ENCODE measurements at regions not wholly inside any gene's neighbourhood (a gene's known extent, or its start where the extent isn't known, plus 50 kb on each side); places are given as distances from the start of the nearest gene placed in this dataset.
"Not testable (repeated sequence)": the region's sequence is repeated elsewhere in the genome, so short reads cannot be mapped to it uniquely, and the experiment has no call there.

- H3K36me3 ChIP-seq (ENCODE audit: insufficient read depth, low read length): no peaks in the 10 kb centered on the region
- H3F3A ChIP-seq (ENCODE audit: insufficient read depth, low read length): no peaks in the 10 kb centered on the region
- TF ChIP-seq EZH2 (IDR thresholded peaks at IDR 0.05; ENCODE audit: borderline replicate concordance, low read length) (no peak), CTCF (IDR thresholded peaks at IDR 0.05; ENCODE audit: low read length) (no peak)
- H3K4me1 ChIP-seq (ENCODE audit: insufficient read depth, low read length, severe bottlenecking): no peaks in the 10 kb centered on the region
- H3K79me2 ChIP-seq (ENCODE audit: insufficient read depth, low read length): no peaks in the 10 kb centered on the region
- no peak overlapping the region for H3K4me2 ChIP-seq (ENCODE audit: low read length)
- no peak overlapping the region for H3K9ac ChIP-seq (ENCODE audit: low read length)
- H2AFZ ChIP-seq (ENCODE audit: low read length): no peak overlapping the region
- H3K9me2 ChIP-seq (ENCODE audit: low read depth, low read length): no peaks in the 10 kb centered on the region
- H3K4me3 ChIP-seq (ENCODE audit: low read depth, low read length, poor library complexity, severe bottlenecking): no peak overlapping the region
- H4K20me1 ChIP-seq (ENCODE audit: insufficient read depth, low read length): no peaks in the 10 kb centered on the region
- H3K27ac ChIP-seq (ENCODE audit: low read depth, low read length, poor library complexity, severe bottlenecking): no peak overlapping the region
- H3K9me3 ChIP-seq (ENCODE audit: low read length): no peaks in the 10 kb centered on the region
- H3K27me3 ChIP-seq (ENCODE audit: insufficient read depth, low read length): no peaks in the 10 kb centered on the region
These were observed 184.9 kb upstream of the OR13F1 start for GRCh38 chr9:104319198-104319597.

- Histone ChIP-seq H3K9me2 (ENCODE audit: low read depth, low read length) (no peaks in the 10 kb centered on the region), H4K20me1 (ENCODE audit: insufficient read depth, low read length) (no peaks in the 10 kb centered on the region), H2AFZ (ENCODE audit: low read length) (no peak overlapping the region), H3K27ac (ENCODE audit: low read depth, low read length, poor library complexity, severe bottlenecking) (no peak overlapping the region), H3K36me3 (ENCODE audit: insufficient read depth, low read length) (no peaks in the 10 kb centered on the region), H3K9me3 (ENCODE audit: low read length) (no peaks in the 10 kb centered on the region), H3K4me2 (ENCODE audit: low read length) (no peak overlapping the region), H3K79me2 (ENCODE audit: insufficient read depth, low read length) (no peaks in the 10 kb centered on the region), H3K27me3 (ENCODE audit: insufficient read depth, low read length) (no peaks in the 10 kb centered on the region), H3K4me3 (ENCODE audit: low read depth, low read length, poor library complexity, severe bottlenecking) (no peak overlapping the region), H3F3A (ENCODE audit: insufficient read depth, low read length) (no peaks in the 10 kb centered on the region), H3K9ac (ENCODE audit: low read length) (no peak overlapping the region), H3K4me1 (ENCODE audit: insufficient read depth, low read length, severe bottlenecking) (no peaks in the 10 kb centered on the region)
- no peak for TF ChIP-seq EZH2 (IDR thresholded peaks at IDR 0.05; ENCODE audit: borderline replicate concordance, low read length)
- TF ChIP-seq CTCF (IDR thresholded peaks at IDR 0.05; ENCODE audit: low read length): no peak
These were observed 184.4 kb upstream of the OR13F1 start for GRCh38 chr9:104319685-104320084.

- Histone ChIP-seq H2AFZ (ENCODE audit: low read length) (no peak overlapping the region), H3K9me3 (ENCODE audit: low read length) (no peaks in the 10 kb centered on the region), H3K27ac (ENCODE audit: low read depth, low read length, poor library complexity, severe bottlenecking) (no peak overlapping the region), H3K79me2 (ENCODE audit: insufficient read depth, low read length) (no peaks in the 10 kb centered on the region), H3K36me3 (ENCODE audit: insufficient read depth, low read length) (no peaks in the 10 kb centered on the region), H3K4me2 (ENCODE audit: low read length) (no peak overlapping the region), H3F3A (ENCODE audit: insufficient read depth, low read length) (no peaks in the 10 kb centered on the region), H3K4me3 (ENCODE audit: low read depth, low read length, poor library complexity, severe bottlenecking) (no peak overlapping the region), H3K9ac (ENCODE audit: low read length) (no peak overlapping the region), H3K27me3 (ENCODE audit: insufficient read depth, low read length) (no peaks in the 10 kb centered on the region), H3K9me2 (ENCODE audit: low read depth, low read length) (no peaks in the 10 kb centered on the region), H4K20me1 (ENCODE audit: insufficient read depth, low read length) (no peaks in the 10 kb centered on the region), H3K4me1 (ENCODE audit: insufficient read depth, low read length, severe bottlenecking) (no peaks in the 10 kb centered on the region)
- TF ChIP-seq CTCF (IDR thresholded peaks at IDR 0.05; ENCODE audit: low read length) (no peak), EZH2 (IDR thresholded peaks at IDR 0.05; ENCODE audit: borderline replicate concordance, low read length) (no peak)
These were observed 181.5 kb upstream of the OR13F1 start for GRCh38 chr9:104322596-104322995.

- H2AFZ ChIP-seq (ENCODE audit: low read length); H3K9ac ChIP-seq (ENCODE audit: low read length); H3K36me3 ChIP-seq (ENCODE audit: insufficient read depth, low read length); H3K4me2 ChIP-seq (ENCODE audit: low read length); H3K27me3 ChIP-seq (ENCODE audit: insufficient read depth, low read length); H3K9me3 ChIP-seq (ENCODE audit: low read length); H3K27ac ChIP-seq (ENCODE audit: low read depth, low read length, poor library complexity, severe bottlenecking); H3K9me2 ChIP-seq (ENCODE audit: low read depth, low read length); H3K79me2 ChIP-seq (ENCODE audit: insufficient read depth, low read length); H3K4me3 ChIP-seq (ENCODE audit: low read depth, low read length, poor library complexity, severe bottlenecking); H3F3A ChIP-seq (ENCODE audit: insufficient read depth, low read length); H4K20me1 ChIP-seq (ENCODE audit: insufficient read depth, low read length); H3K4me1 ChIP-seq (ENCODE audit: insufficient read depth, low read length, severe bottlenecking): not testable (repeated sequence)
These were observed 179.9 kb upstream of the OR13F1 start for GRCh38 chr9:104323967-104324694.
